IMR-90 (cell line): ENCODE measurements at regions not wholly inside any gene's neighbourhood (a gene's known extent, or its start where the extent isn't known, plus 50 kb on each side); places are given as distances from the start of the nearest gene placed in this dataset.

Source experiments
- ATAC-seq: fragments of 200-7000 bp; cut with Tn5 transposase; 2 replicates; pipeline ENCODE4 v1.9.1; 2020; ENCODE audit warnings: low read depth, mild to moderate bottlenecking, moderate library complexity
- BruUV-seq: library from RNA; stranded (reverse); fragments of 400-500 nt; replicated peaks from 2 replicates; lab custom pipeline; 2021; lab: Mats Ljungman, UMichigan
- CTCF ChIA-PET: fragments of 300-600 bp; formaldehyde crosslinking; extraction: SDS; loops from one replicate; lab custom pipeline; 2021; ENCODE audit warnings: antibody characterized with exemption; lab: Yijun Ruan, JAX
- POLR2A ChIA-PET: fragments of 300-600 bp; sonication (Branson Sonifier 250); formaldehyde crosslinking; loops from one replicate; lab custom pipeline; 2022; ENCODE audit warnings: antibody characterized with exemption; ENCODE audit not compliant: unreplicated experiment; lab: Charles Lee
- DNase-seq: peaks from one replicate; pipeline ENCODE4 v3.0.0; 2013
- H2AFZ ChIP-seq: replicated peaks from 2 replicates; pipeline ENCODE3; 2013; ENCODE audit warnings: low read length, mild to moderate bottlenecking; ENCODE audit not compliant: poor library complexity
- H2AK5ac ChIP-seq: 2 replicates; pipeline ENCODE4 v1.6.1; 2013; ENCODE audit warnings: low read depth, low read length, inconsistent platforms
- H2AK9ac ChIP-seq: replicated peaks from 2 replicates; pipeline ENCODE3; 2013; ENCODE audit warnings: mild to moderate bottlenecking, low read depth, low read length, moderate library complexity; ENCODE audit not compliant: poor library complexity
- H2BK120ac ChIP-seq: 2 replicates; pipeline ENCODE4 v1.6.1; 2013; ENCODE audit warnings: low read depth, low read length, inconsistent platforms
- H2BK15ac ChIP-seq: 3 replicates; pipeline ENCODE4 v1.6.1; 2013; ENCODE audit warnings: low read depth, low read length, inconsistent platforms
- H2BK20ac ChIP-seq: 2 replicates; pipeline ENCODE4 v1.6.1; 2013; ENCODE audit warnings: low read depth, mild to moderate bottlenecking, inconsistent platforms, low read length, moderate library complexity
- H2BK5ac ChIP-seq: 2 replicates; pipeline ENCODE4 v1.6.1; 2013; ENCODE audit warnings: mild to moderate bottlenecking, low read depth, low read length, inconsistent platforms; ENCODE audit not compliant: poor library complexity, severe bottlenecking
- H3K14ac ChIP-seq: replicated peaks from 2 replicates; pipeline ENCODE4 v1.6.1; 2013; ENCODE audit warnings: low read depth, low read length, inconsistent platforms
- H3K18ac ChIP-seq: 2 replicates; pipeline ENCODE4 v1.6.1; 2013; ENCODE audit warnings: low read depth, low read length, control low read depth
- H3K23ac ChIP-seq: 2 replicates; pipeline ENCODE4 v1.6.1; 2013; ENCODE audit warnings: low read depth, low read length, inconsistent platforms
- H3K27ac ChIP-seq: 2 replicates; pipeline ENCODE4 v1.5.1; 2013; ENCODE audit warnings: mild to moderate bottlenecking, control low read depth, low read length; ENCODE audit not compliant: insufficient read depth
- H3K27me3 ChIP-seq: 2 replicates; pipeline ENCODE4 v1.6.1; 2013; ENCODE audit warnings: low read length; ENCODE audit not compliant: control insufficient read depth, insufficient read depth
- H3K36me3 ChIP-seq: 2 replicates; pipeline ENCODE4 v1.6.1; 2013; ENCODE audit warnings: low read length, mixed read lengths; ENCODE audit not compliant: control insufficient read depth, insufficient read depth
- H3K4ac ChIP-seq: 2 replicates; pipeline ENCODE4 v1.6.1; 2013; ENCODE audit warnings: low read depth, low read length, inconsistent platforms
- H3K4me1 ChIP-seq: 2 replicates; pipeline ENCODE4 v1.6.1; 2013; ENCODE audit warnings: low read length, mixed read lengths; ENCODE audit not compliant: control insufficient read depth, insufficient read depth
- H3K4me2 ChIP-seq: 2 replicates; pipeline ENCODE4 v1.6.1; 2013; ENCODE audit warnings: low read depth, mild to moderate bottlenecking, control low read depth, low read length, moderate library complexity
- H3K4me3 ChIP-seq: 2 replicates; pipeline ENCODE4 v1.5.1; 2013; ENCODE audit warnings: low read depth, mild to moderate bottlenecking, control low read depth, low read length, moderate library complexity; ENCODE audit not compliant: insufficient read depth
- H3K56ac ChIP-seq: 2 replicates; pipeline ENCODE4 v1.6.1; 2013; ENCODE audit warnings: low read length, inconsistent platforms; ENCODE audit not compliant: insufficient read depth; ENCODE audit errors: extremely low read depth
- H3K79me1 ChIP-seq, 2 experiments: 2 replicates each; pipeline ENCODE4 v1.6.1; 2013; ENCODE audit warnings: low read length in 2 of 2, inconsistent platforms in 1 of 2, low read depth in 1 of 2
- H3K9ac ChIP-seq: 2 replicates; pipeline ENCODE4 v1.6.1; 2013; ENCODE audit warnings: low read depth, low read length, control low read depth
- H3K9me1 ChIP-seq: 2 replicates; pipeline ENCODE4 v1.6.1; 2013; ENCODE audit warnings: low read length, inconsistent platforms; ENCODE audit not compliant: insufficient read depth
- H3K9me3 ChIP-seq: 2 replicates; pipeline ENCODE4 v1.6.1; 2013; ENCODE audit warnings: low read length; ENCODE audit not compliant: control insufficient read depth, insufficient read depth
- H4K20me1 ChIP-seq: 2 replicates; pipeline ENCODE4 v1.6.1; 2013; ENCODE audit warnings: low read length, inconsistent platforms; ENCODE audit not compliant: insufficient read depth
- H4K5ac ChIP-seq: 2 replicates; pipeline ENCODE4 v1.6.1; 2013; ENCODE audit warnings: mild to moderate bottlenecking, low read depth, low read length, control low read depth
- H4K8ac ChIP-seq, 2 experiments: 2 replicates each; pipeline ENCODE4 v1.6.1; 2013; ENCODE audit warnings: low read depth in 2 of 2, low read length in 2 of 2, control low read depth in 1 of 2, inconsistent platforms in 1 of 2
- H4K91ac ChIP-seq: 2 replicates; pipeline ENCODE4 v1.6.1; 2013; ENCODE audit warnings: low read depth, low read length, inconsistent platforms; ENCODE audit not compliant: insufficient read depth
- BHLHE40 ChIP-seq: fragments of 150-350 bp; IDR thresholded peaks from 2 replicates; pipeline ENCODE4 v1.6.1; 2016; ENCODE audit warnings: mild to moderate bottlenecking, low read depth, low read length
- CEBPB ChIP-seq: IDR thresholded peaks from 2 replicates; pipeline ENCODE4 v1.6.1; 2012; ENCODE audit warnings: low read depth, low read length, improper control_type of control experiment
- CHD1 ChIP-seq: IDR thresholded peaks from 2 replicates; pipeline ENCODE4 v1.6.1; 2012; ENCODE audit warnings: low read depth, low read length, improper control_type of control experiment
- CTCF ChIP-seq: conservative IDR thresholded peaks from 2 replicates; pipeline ENCODE4 v1.5.1; 2012; ENCODE audit warnings: mild to moderate bottlenecking, low read depth, low read length, improper control_type of control experiment
- FOS ChIP-seq: fragments of 150-350 bp; IDR thresholded peaks from 2 replicates; pipeline ENCODE4 v1.6.1; 2016; ENCODE audit warnings: low read depth, low read length
- MAFK ChIP-seq: IDR thresholded peaks from 2 replicates; pipeline ENCODE4 v1.6.1; 2012; ENCODE audit warnings: low read depth, low read length, improper control_type of control experiment
- MAZ ChIP-seq: IDR thresholded peaks from 2 replicates; pipeline ENCODE4 v1.6.1; 2012; ENCODE audit warnings: low read depth, mild to moderate bottlenecking, low read length, improper control_type of control experiment, moderate library complexity, borderline replicate concordance
- MXI1 ChIP-seq: IDR thresholded peaks from 2 replicates; pipeline ENCODE4 v1.6.1; 2012; ENCODE audit warnings: low read depth, mild to moderate bottlenecking, low read length, moderate library complexity, borderline replicate concordance
- NFE2L2 ChIP-seq: fragments of 150-350 bp; IDR thresholded peaks from 2 replicates; pipeline ENCODE4 v1.6.1; 2016; ENCODE audit warnings: low read depth, mild to moderate bottlenecking, low read length
- POLR2A ChIP-seq: IDR thresholded peaks from 2 replicates; pipeline ENCODE4 v1.6.1; 2012; ENCODE audit warnings: mild to moderate bottlenecking, low read depth, low read length
- RAD21 ChIP-seq: IDR thresholded peaks from 2 replicates; pipeline ENCODE4 v1.6.1; 2012; ENCODE audit warnings: low read length, improper control_type of control experiment
- RCOR1 ChIP-seq: IDR thresholded peaks from 2 replicates; pipeline ENCODE4 v1.6.1; 2012; ENCODE audit warnings: mild to moderate bottlenecking, low read length, improper control_type of control experiment; ENCODE audit not compliant: insufficient replicate concordance
- RFX5 ChIP-seq: IDR thresholded peaks from 2 replicates; pipeline ENCODE4 v1.8.0; 2012; ENCODE audit warnings: low read depth, mild to moderate bottlenecking, low read length, moderate library complexity
- SMC3 ChIP-seq: fragments of 150-350 bp; IDR thresholded peaks from 2 replicates; pipeline ENCODE4 v1.6.1; 2016; ENCODE audit warnings: low read depth, mild to moderate bottlenecking, antibody characterized with exemption, low read length, moderate library complexity
- WGBS, 2 experiments: methylation state at CpG; one replicate each; pipeline versions ENCODE4 v1.1.5 to v1.1.7; 2013; ENCODE audit warnings: missing lambda C conversion rate in 2 of 2; ENCODE audit not compliant: insufficient read length in 1 of 2; ENCODE audit errors: extremely low coverage in 2 of 2; 5-methylcytosine and 5-hydroxymethylcytosine counted together
- dilution Hi-C: fragments of 300-500 bp; cut with HindIII; formaldehyde crosslinking; loops from one replicate; pipeline ENCODE4 v1.14.3; 2018; ENCODE audit warnings: low sequenced_read_pairs; ENCODE audit not compliant: unreplicated experiment
- in situ Hi-C: fragments of 300-500 bp; cut with MboI; formaldehyde crosslinking; loops from 3 replicates; pipeline ENCODE4 v1.14.3; 2019; ENCODE audit warnings: low sequenced_read_pairs, inconsistent platforms, mixed read lengths
- intact Hi-C: fragments of 100-400 bp; cut with micrococcal nuclease; formaldehyde crosslinking; loops from 2 replicates; pipeline ENCODE4 v1.10.0; 2022
- TF ChIP-seq, protein P1 (sequence below): fragments of 150-350 bp; IDR thresholded peaks from 2 replicates; pipeline ENCODE4 v1.6.1; 2016; ENCODE audit warnings: low read depth, mild to moderate bottlenecking, low read length, moderate library complexity, borderline replicate concordance
- TF ChIP-seq, protein P2 (sequence below): fragments of 150-350 bp; IDR thresholded peaks from 2 replicates; pipeline ENCODE4 v1.6.1; 2017; ENCODE audit warnings: mild to moderate bottlenecking, antibody characterized with exemption, low read length, low read depth

- WGBS, 2 experiments = no CpG with 5 or more reads among the region's 14 CpGs
- in situ Hi-C loops = loop anchor here (10.0 kb wide), 1 partner anchor 941 kb away; no protein-coding TSS in a partner anchor
- no peak overlapping the region for H2BK120ac ChIP-seq
- BruUV-seq = no TSS peak
- H2BK15ac ChIP-seq = no peak overlapping the region
- no peak for ATAC-seq
- H3K27ac ChIP-seq = no peak overlapping the region
- no peak for DNase-seq
- intact Hi-C loops = loop anchor here (5.0 kb wide), 2 partner anchors 248 to 288 kb away; no protein-coding TSS in a partner anchor
- H3K14ac ChIP-seq = no peak overlapping the region
- H3K56ac ChIP-seq = no peak overlapping the region
- TF ChIP-seq FOS = no peak
- no peak for TF ChIP-seq MAZ
- TF ChIP-seq, protein P1, sequence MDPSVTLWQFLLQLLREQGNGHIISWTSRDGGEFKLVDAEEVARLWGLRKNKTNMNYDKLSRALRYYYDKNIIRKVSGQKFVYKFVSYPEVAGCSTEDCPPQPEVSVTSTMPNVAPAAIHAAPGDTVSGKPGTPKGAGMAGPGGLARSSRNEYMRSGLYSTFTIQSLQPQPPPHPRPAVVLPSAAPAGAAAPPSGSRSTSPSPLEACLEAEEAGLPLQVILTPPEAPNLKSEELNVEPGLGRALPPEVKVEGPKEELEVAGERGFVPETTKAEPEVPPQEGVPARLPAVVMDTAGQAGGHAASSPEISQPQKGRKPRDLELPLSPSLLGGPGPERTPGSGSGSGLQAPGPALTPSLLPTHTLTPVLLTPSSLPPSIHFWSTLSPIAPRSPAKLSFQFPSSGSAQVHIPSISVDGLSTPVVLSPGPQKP = no peak
- no peak for TF ChIP-seq CEBPB
- TF ChIP-seq CHD1 = no peak
- TF ChIP-seq POLR2A = no peak
- no peak for TF ChIP-seq NFE2L2
- TF ChIP-seq BHLHE40 = no peak
- no peak for TF ChIP-seq SMC3
- no peak for TF ChIP-seq MAFK
- no peak for TF ChIP-seq MXI1
- TF ChIP-seq, protein P2, sequence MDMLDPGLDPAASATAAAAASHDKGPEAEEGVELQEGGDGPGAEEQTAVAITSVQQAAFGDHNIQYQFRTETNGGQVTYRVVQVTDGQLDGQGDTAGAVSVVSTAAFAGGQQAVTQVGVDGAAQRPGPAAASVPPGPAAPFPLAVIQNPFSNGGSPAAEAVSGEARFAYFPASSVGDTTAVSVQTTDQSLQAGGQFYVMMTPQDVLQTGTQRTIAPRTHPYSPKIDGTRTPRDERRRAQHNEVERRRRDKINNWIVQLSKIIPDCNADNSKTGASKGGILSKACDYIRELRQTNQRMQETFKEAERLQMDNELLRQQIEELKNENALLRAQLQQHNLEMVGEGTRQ = no peak
- TF ChIP-seq CTCF = no peak
- TF ChIP-seq RAD21 = no peak
- no peak for TF ChIP-seq RCOR1
- no peak for TF ChIP-seq RFX5
- H2AK9ac ChIP-seq = no peak overlapping the region
- H3K4me2 ChIP-seq = no peak overlapping the region
- no peaks in the 10 kb centered on the region for H3K9me1 ChIP-seq
- no peak overlapping the region for H4K5ac ChIP-seq
- dilution Hi-C loops = no loop called here
- H3K4ac ChIP-seq = no peak overlapping the region
- no peak overlapping the region for H3K18ac ChIP-seq
- H4K8ac ChIP-seq = no peak overlapping the region
- no peaks in the 10 kb centered on the region for H3K36me3 ChIP-seq
- ChIA-PET CTCF (no interaction called here), POLR2A (no interaction called here)
- H3K4me3 ChIP-seq = no peak overlapping the region
- peaks cover 1% of the 10 kb centered on the region for H3K9me3 ChIP-seq
- no peak overlapping the region for H3K9ac ChIP-seq
- no peaks in the 10 kb centered on the region for H3K27me3 ChIP-seq
- H2BK5ac ChIP-seq = no peak overlapping the region
- no peaks in the 10 kb centered on the region for H3K4me1 ChIP-seq
- no peak overlapping the region for H2AFZ ChIP-seq
- no peaks in the 10 kb centered on the region for H4K20me1 ChIP-seq
- no peak overlapping the region for H2BK20ac ChIP-seq
- no peak overlapping the region for H4K91ac ChIP-seq
- no peaks in the 10 kb centered on the region for H3K79me1 ChIP-seq
- no peak overlapping the region for H2AK5ac ChIP-seq
- H3K23ac ChIP-seq = no peak overlapping the region
Measured at GRCh38 chr10:129033790-129034272, 433.2 kb upstream of the MGMT start.
